Sigmoid colon (tissue), 4 donors: ENCODE measurements at regions not wholly inside any gene's neighbourhood (a gene's known extent, or its start where the extent isn't known, plus 50 kb on each side); places are given as distances from the start of the nearest gene placed in this dataset.

Source experiments
- CTCF ChIP-seq, 4 experiments: fragments of 450-650 bp in 3 of 4; fragments of 200-600 bp in 1 of 4; IDR thresholded peaks; one replicate each; pipeline ENCODE4 v1.5.1; 2016 to 2019; ENCODE audit warnings: antibody characterized with exemption in 4 of 4, mild to moderate bottlenecking in 3 of 4, moderate library complexity in 2 of 4
- POLR2A ChIP-seq, 2 donors: fragments of 450-650 bp; IDR thresholded peaks; one replicate each; pipeline ENCODE4 v1.6.1; 2016; ENCODE audit warnings: antibody characterized with exemption in 2 of 2, mild to moderate bottlenecking in 2 of 2, moderate library complexity in 2 of 2
- POLR2AphosphoS5 ChIP-seq, 4 donors: sonication (generic); formaldehyde crosslinking; IDR thresholded peaks; one replicate each; pipeline ENCODE4 v1.6.1; 2017; ENCODE audit warnings: antibody characterized with exemption in 4 of 4

DNA sequence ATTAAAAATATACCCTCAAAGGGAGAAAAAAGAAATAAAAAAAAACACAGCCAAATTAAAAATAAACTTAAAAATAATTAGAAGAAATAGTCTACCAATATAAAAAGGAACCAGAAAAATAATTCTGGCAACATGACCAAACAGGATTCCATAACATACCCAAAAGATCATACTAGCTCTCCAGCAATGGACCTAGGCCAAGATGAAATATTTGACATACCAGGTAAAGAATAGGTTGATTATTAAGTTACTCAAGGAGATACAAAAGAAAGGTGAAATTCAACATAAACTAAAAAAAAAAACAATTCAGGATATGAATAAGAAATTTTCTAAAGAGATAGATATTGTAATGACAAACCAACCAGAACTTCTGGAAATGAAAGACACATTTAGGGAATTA is 121.3 kb upstream of the SCAF11 start:
- TF ChIP-seq CTCF (IDR thresholded peaks at IDR 0.05) (no peak), POLR2A (IDR thresholded peaks at IDR 0.05) (no peak), POLR2AphosphoS5 (IDR thresholded peaks at IDR 0.05) (no peak)
